GM21529 (cell line): ENCODE measurements at regions not wholly inside any gene's neighbourhood (a gene's known extent, or its start where the extent isn't known, plus 50 kb on each side); places are given as distances from the start of the nearest gene placed in this dataset.
"Not testable (repeated sequence)": the region's sequence is repeated elsewhere in the genome, so short reads cannot be mapped to it uniquely, and the experiment has no call there.

Source experiments
- ATAC-seq: cut with Tn5 transposase; IDR thresholded peaks from one replicate; pipeline ENCODE4 v1.9.1; 2021; ENCODE audit not compliant: unreplicated experiment

GRCh38 chr10:4453276-4453675, 372.7 kb upstream of the AKR1E2 start:
- ATAC-seq: no peak

- ATAC-seq: no peak
Measured at GRCh38 chr10:4450981-4451908, 374.8 kb upstream of the AKR1E2 start.

- no peak for ATAC-seq
Measured at GRCh38 chr10:4450169-4450568, 375.8 kb upstream of the AKR1E2 start.

GRCh38 chr10:4448030-4448429, 378.0 kb upstream of the AKR1E2 start:
- no peak for ATAC-seq

- no peak for ATAC-seq
Measured at GRCh38 chr10:4443419-4443818, 382.6 kb upstream of the AKR1E2 start.

- ATAC-seq: no peak
Measured at GRCh38 chr10:4442296-4442695, 383.7 kb upstream of the AKR1E2 start.

- ATAC-seq: no peak
Measured at GRCh38 chr10:4440260-4440659, 385.7 kb upstream of the AKR1E2 start.

GRCh38 chr10:4437791-4438190, 388.2 kb upstream of the AKR1E2 start:
- no peak for ATAC-seq

GRCh38 chr10:4437061-4437460, 388.9 kb upstream of the AKR1E2 start:
- no peak for ATAC-seq

GRCh38 chr10:4436103-4436502, 389.9 kb upstream of the AKR1E2 start:
- no peak for ATAC-seq

GRCh38 chr10:4434516-4435071, 391.4 kb upstream of the AKR1E2 start:
- ATAC-seq: no peak

- ATAC-seq: no peak
Measured at GRCh38 chr10:4434105-4434504, 391.9 kb upstream of the AKR1E2 start.

GRCh38 chr10:4431114-4431863, 394.7 kb upstream of the AKR1E2 start:
- ATAC-seq: no peak

- ATAC-seq: no peak
Measured at GRCh38 chr10:4429571-4429970, 396.4 kb upstream of the AKR1E2 start.

- no peak for ATAC-seq
Measured at GRCh38 chr10:4427532-4427931, 398.5 kb upstream of the AKR1E2 start.

GRCh38 chr10:4426866-4427265, 399.1 kb upstream of the AKR1E2 start:
- ATAC-seq: no peak

GRCh38 chr10:4409319-4409718, 416.7 kb upstream of the AKR1E2 start:
- no peak for ATAC-seq

- no peak for ATAC-seq
Measured at GRCh38 chr10:4407783-4408182, 418.2 kb upstream of the AKR1E2 start.

- no peak for ATAC-seq
Measured at GRCh38 chr10:4405828-4406227, 420.2 kb upstream of the AKR1E2 start.

- ATAC-seq: no peak
Measured at GRCh38 chr10:4403638-4404252, 422.3 kb upstream of the AKR1E2 start.

- ATAC-seq: not testable (repeated sequence)
Measured at GRCh38 chr10:4401080-4401479, 424.9 kb upstream of the AKR1E2 start.
